HG03378 (cell line): ENCODE measurements at regions not wholly inside any gene's neighbourhood (a gene's known extent, or its start where the extent isn't known, plus 50 kb on each side); places are given as distances from the start of the nearest gene placed in this dataset.
A peak's percentile ranks its signal among the peaks of the same experiment; 100 is the strongest.
"Not testable (repeated sequence)": the region's sequence is repeated elsewhere in the genome, so short reads cannot be mapped to it uniquely, and the experiment has no call there.

ENCODE experiments used
- ATAC-seq: cut with Tn5 transposase; IDR thresholded peaks from one replicate; pipeline ENCODE4 v1.9.1; 2021; ENCODE audit warnings: mild to moderate bottlenecking, moderate library complexity; ENCODE audit not compliant: unreplicated experiment

DNA sequence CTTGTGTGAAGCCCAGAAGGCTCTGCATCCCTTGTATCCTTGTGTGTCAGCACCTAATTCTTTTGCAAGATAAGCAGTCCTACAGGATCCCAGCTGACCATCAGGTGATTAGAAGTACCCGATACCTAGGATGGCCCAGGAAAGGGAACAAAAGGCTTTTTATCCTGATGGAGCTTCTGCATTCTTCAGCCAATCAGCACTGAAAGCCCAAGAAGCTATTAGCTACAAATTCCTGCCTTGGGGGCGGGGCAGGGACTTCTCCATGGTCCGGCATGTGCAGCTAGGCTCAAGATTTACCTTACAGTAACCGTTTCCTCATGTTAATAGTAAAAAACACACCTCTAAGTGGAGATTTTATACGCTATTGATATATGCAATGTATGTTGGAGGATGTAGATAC, 264.6 kb upstream of the THUMPD2 start:
- no peak for ATAC-seq

DNA sequence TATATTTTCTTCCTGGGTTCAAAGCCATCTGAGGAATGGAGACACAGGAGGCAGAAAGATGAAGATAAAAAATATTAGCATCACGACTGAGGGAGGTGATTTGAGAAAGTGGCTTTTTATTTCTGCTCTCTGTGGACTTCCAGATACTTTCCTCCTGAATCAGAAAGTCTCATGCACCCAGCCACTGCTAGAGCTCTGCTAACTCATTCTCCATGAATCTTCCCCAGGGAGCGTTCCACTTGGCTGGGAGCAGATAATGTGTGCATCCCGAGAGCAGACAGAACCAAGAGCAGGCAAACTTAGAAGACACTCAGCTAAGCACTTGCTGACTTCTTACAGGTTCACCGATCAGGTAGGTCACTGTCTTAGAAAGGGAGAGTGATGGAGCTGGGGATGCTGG, 264.1 kb upstream of the THUMPD2 start:
- ATAC-seq = no peak

DNA sequence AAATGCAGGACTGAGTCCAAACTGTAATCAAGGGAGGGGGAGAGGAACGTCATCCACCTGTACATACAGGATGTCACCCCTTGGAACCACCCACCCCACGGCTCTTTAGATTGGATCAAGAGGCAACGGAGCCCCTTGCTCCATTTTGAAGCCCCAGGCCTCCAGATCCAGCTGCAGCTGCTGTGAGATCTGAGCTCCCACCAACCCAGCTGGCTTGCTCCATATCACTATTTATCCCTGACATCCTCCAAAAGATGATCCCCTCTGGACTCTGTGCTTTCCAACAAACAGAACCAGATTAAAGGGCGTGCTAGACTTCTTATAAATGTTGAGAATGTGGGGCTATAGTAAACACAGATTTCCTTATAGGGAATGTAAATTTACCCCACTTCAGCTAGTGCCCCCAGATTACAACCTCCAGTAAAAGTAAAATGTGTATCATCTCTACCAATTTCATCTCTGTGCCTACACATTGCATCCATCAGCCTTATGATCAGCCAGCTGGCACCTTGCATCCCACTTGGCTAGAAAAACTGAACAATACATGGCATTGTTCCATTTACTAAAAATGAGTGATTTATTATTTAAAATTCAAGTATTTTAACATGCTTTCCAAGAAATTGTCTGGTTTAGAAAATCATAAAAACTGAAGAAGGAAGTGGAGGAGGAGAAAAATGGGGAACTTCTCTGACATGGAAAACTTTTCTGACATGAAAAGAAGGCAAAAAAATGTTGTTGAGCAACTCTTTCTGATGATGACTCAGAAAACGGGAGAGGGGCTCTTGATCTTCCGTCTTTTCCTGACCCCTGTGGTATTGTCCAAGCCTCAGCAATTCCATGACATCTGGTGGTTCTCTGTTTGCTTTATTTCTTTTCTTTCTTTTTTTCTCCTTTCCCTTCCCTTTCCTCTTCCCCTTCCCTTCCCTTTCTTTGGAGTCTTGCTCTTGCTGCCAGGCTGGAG, 262.6 kb upstream of the THUMPD2 start:
- ATAC-seq = no peak

DNA sequence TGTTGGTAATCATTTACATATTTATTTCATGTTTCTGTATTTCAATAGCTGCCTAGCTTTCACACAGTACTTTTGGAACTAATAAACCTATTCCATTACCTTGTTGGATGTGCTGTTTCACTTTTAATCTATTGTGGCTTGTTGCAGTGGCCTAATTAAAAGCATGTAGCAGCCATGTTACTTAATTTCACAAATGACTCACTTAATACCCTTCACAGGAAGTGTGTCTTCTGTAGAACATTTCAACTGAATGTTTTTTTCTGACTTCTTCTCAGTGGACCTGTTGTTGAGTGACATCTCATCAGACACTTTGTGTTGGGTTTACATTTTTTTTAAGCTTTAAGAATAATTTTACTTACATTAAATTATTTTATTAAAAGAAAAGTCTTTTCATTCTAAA, 260.5 kb upstream of the THUMPD2 start:
- no peak for ATAC-seq

DNA sequence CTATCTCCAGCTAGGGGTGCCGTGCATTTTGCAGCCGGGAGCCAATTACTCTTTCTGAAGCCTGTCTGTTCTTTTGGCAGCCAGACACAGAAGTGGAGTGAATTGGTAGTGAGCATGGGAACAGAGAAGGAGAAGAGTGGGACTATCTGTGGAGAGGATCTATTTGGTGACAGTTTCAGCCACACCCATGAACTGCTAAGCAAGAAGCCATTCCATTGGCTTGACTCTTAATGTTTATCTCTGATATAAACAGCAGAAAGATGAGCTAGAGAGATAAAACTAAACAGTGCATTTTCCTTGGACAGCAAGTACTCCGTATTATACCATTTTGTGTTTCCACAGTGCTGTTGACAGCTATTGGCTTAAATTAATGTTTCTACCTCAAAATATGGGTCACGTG, 259.6 kb upstream of the THUMPD2 start:
- ATAC-seq = no peak

DNA sequence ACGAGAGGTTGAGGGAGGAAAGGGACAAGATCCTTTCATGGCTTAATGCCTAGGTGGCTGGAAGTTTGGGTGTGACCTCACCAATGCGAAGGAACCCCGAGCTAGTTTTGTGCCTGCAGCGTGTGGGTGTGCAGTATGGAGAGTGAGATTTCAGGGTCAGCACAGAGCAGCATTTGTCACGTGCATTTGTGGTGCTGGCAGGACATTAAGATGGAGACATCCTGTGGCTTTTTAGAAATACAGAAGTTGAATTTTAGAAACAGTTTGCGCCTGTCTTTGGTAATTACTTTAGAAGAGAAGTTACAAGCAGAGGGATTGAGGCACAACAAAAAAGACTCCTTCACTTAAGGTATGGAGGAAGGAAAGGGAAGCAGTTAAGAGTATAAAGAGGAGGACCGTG, 258.2 kb upstream of the THUMPD2 start:
- ATAC-seq = no peak

DNA sequence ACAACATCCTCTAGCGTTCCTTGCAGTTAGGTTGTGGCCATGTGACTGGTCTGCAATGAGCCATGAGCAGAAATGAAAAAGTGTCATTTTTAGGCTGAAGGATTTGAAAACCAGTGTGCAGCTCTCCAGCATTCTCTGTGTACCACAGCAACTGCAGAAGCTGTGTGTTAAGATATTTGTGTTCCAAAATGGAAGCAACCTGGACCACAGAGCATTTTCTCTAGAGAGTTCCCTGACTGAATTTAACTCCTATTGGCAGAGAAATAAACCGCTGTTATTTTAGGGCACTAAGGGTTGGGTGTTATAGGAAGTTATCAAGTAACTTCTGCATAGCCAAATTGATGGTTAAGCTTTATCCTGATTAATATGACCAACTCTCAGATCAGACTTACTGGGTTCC, 257.2 kb upstream of the THUMPD2 start:
- ATAC-seq = no peak

DNA sequence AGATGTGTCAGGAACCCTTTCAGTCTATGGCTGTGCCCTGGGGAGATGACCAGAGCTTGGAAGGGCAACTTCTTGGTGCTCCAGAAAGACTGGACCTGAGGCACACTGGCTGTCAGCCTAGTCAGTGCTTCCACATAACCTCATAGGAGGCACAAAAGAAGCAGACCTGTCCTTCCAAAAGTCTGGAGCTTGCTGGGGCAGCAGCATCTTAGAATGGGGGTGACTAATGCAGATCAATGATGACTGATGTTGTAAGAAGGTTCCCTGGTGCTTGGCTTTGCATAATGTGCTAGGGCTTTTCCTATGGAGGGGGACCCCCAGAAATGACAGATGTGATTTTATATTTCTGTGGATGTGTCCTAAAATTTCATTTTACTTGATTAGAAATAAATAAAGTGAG, 255.7 kb upstream of the THUMPD2 start:
- ATAC-seq = no peak

DNA sequence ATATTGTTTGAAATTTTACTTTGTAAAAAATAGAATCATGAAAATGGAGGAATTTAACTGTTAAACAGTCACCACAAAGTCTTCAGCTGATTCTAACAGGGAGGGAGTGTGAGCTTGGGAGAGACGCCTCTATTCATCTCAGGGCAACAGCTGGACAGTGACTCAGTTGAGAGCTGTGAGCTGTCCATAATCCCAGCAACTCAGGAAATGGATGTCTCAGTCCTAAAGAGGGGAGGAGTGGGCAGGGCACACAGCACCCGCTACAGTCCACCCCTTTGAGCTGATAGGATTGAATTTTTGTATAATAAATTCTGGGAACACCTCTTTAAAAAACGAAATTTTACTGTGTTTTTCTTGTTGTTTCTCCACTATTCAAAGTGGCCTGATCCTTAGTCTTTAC, 255.1 kb upstream of the THUMPD2 start:
- ATAC-seq = no peak

DNA sequence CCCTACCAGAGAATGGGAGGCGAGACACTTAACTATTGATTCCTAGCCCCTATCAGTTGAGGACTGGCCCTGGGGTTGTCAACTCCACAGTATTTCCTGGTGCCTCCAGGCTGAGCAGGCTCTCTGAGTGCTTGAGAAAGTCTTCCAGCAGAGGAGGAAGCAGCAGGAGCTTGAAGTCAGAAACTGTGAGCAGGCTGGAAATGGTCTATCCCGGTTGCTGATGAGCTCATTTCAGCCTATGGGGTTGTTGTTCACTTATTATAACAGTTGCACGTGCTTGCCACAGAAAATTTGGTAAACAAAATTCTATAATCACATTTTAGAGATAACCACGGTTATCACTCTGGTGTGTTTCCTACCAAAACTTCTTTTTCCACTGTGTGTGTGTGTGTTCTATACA, 254.7 kb upstream of the THUMPD2 start:
- ATAC-seq = no peak

DNA sequence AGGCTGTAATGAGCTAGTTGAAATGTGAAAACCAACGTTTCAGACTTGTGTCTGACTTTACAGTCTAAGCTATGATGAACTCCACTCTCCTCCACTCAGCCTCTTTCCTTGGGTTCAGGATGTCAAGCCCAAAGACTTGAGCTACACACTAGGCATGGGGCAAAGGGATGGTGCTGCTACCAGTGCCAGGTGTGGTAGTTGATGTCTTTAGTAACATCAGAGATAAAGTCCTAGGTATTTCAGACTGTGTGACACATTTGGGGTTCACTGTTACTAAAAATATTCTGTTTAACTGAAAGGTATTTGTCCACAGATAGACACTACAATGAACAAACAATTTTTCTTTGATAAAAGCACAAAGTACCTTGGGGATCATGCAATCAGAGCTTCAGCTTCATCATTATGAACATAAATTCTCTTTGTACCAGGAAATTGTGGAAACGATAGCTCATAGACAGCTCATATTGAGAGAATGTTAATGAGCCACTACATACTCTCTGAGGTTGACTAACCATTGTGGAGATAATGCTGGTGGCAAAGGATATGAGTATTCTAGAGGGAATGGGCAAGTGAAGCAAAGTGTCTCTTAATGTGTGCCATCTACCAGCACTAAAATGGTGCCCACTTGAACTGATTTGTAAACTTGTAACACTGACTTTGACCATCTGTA, 253.7 kb upstream of the THUMPD2 start:
- ATAC-seq = no peak

DNA sequence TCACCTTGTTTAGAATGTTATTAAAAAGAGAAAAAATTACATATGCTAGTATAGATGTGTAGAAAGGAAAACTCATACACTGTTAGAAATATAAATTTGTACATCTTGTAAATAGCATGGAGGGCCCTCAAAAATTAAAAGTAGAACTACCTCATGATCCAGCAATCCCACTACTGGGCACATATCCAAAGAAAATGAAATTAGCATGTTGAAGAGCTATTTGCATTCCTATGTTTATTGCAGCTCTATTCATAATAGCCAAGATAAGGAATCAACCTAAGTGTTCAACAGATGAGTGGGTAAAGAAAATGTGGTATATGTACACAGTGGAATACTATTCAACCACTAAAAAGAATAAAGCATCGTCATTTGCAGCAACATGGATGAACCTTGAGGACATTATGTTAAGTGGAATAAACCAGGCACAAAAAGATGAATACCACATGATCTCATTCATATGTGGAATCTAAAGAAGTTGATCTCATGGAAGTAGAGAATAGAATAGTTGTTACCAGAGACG, 251.5 kb upstream of the THUMPD2 start:
- no peak for ATAC-seq

DNA sequence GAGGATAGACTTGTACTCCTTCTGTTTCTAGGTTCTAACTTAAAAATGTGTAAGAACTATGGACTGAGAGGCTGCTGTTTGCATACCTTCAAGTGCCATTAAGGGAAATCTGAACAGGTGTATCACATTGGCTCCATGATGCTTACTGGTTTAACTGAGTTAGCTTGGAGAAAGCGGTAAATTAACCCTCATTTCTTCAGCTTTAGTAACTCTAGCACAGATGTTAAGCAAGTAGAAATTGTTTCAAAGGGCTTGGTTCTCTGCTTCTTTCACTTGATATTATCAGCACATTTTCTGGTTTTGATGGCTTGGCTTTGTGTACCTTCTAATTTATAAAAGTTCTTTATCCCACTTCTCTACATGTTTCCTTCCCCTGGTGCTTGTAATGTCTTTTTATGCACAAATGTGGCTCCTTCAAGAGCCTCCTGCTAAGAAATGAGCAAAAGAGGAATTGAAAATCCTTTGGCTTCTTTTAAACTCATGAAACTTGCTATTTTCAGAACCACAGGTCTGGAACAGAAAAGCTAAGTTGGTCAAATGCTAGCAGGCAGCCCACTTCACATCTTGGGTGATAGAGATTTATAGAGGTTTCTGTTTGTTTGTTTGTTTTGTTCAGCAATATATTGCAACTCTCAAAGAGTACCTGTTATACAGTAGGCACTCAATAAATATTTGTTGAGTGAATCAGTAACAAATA, 249.9 kb upstream of the THUMPD2 start:
- peak; percentile 93 for ATAC-seq

DNA sequence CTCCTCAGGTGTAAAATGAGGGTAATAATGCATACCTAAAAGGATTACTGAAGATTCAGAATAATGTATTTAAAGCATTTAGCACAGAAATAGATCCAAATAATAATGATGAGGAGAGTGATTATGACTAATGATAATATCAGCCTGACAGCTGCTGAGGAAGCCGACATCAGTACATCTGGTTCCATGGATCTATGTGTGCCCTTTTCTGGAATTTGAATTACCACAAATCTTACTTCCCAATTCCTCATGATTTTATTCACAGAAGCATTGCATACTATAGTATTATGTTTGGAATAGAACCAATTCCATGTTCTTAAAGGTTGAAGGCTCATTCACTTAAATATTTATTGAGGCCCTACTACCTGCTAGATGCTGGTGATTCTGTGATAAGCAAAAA, 248.9 kb upstream of the THUMPD2 start:
- no peak for ATAC-seq

DNA sequence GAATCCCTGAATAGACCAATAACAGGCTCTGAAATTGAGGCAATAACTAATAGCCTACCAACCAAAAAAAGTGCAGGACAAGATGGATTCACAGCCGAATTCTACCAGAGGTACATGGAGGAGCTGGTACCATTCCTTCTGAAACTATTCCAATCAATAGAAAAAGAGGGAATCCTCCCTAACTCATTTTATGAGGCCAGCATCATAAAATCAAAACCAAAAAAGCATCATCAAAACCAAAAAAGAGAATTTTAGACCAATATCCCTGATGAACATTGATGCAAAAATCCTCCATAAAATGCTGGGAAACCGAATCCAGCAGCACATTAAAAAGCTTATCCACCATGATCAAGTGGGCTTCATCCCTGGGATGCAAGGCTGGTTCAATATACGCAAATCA, 246.2 kb upstream of the THUMPD2 start:
- not testable (repeated sequence) for ATAC-seq

DNA sequence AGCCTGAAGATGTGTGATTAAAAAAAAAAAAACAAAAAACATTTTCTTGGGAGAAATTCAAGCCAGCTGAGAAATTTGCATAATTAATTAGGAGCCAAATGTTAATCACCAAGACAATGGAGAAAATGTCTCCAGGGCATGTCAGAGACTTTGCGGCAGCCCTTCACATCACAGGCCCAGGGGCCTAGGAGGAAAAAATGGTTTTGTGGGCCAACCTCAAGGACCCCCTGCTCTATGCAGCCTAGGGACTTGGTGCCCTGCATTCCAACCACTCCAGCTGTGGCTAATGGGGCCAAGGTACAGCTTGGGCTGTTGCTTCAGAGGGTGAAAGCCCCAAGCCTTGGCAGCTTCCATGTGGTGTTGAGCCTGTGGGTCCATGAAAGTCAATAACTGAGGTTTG, 241.9 kb upstream of the THUMPD2 start:
- ATAC-seq = no peak

DNA sequence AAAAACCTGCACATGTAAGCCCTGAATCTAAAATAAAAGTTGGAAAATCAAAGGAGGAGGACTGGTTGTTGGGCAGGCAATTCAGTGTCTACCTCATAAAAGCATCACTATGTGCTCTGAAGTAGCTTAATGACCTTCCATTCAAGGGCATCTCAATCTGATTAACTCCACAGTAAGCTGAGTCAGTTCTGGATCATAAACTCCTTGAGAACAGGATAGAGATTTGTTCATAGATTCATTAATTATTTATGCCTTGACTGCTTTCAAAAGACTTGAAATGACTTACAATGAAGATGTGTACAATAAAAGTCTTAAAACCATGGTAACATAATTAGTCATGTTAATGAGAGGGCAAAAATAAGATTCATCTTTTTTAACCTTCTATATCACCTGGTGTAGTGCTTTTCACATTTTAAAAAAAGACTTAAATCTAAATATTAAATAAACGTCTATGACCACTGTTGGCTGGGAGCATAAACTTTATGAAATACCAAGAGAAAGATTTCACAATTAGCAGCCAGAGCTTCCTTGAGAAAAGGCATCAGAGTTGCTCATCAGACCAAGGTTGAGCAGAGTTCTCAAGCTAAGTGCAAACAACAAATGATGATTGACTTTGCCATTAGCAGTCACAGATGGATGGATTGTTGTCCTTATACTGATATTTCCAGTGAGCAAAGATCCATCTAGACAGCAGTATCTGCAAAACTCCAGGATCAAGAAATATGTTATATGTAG, 237.3 kb upstream of the THUMPD2 start:
- ATAC-seq = no peak

DNA sequence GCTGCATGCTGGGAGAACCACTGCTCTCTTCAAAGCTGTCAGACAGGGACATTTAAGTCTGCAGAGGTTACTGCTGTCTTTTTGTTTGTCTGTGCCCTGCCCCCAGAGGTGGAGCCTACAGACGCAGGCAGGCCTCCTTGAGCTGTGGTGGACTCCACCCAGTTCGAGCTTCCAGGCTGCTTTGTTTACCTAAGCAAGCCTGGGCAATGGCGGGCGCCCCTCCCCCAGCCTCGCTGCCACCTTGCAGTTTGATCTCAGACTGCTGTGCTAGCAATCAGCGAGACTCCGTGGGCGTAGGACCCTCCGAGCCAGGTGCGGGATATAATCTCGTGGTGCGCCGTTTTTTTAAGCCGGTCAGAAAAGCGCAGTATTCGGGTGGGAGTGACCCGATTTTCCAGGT, 234.9 kb upstream of the THUMPD2 start:
- ATAC-seq = not testable (repeated sequence)

DNA sequence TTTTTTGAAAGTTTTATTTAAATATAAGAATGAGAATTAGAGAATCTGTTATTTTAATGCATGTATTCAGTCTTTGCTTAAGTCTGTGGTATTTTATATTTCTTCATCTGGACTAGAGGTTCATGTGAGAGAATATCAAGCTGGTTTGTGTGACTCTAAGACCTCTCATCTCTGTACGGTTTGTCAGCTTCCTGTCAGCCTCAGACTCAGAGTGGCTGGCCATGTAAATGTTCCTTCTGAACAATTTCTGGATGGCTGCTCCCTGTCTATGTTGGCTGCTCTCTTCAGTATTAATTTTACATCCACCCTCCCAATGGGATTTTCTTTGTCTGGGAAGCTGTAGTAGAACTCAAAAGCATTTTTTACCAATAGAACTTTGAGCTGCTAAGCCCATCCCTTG, 225.3 kb upstream of the THUMPD2 start:
- ATAC-seq = no peak

DNA sequence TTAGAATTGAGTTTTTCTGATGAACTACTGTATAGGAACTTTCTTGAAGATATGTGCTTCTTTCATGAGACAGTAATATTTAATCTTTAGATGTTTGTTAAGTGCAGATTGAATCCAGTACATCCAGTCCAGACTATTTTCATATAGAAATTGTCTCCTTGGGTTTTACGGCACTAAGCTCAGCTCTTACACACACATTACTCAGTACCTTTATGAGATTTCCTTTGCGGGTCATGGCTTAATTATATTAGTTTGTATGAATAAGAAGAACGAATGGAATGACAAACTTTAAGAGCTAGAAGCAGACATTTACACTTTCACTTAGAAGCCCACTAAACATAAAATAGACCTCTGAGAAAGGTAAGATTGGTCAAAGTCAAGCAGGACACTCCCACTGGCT, 223.3 kb upstream of the THUMPD2 start:
- no peak for ATAC-seq

DNA sequence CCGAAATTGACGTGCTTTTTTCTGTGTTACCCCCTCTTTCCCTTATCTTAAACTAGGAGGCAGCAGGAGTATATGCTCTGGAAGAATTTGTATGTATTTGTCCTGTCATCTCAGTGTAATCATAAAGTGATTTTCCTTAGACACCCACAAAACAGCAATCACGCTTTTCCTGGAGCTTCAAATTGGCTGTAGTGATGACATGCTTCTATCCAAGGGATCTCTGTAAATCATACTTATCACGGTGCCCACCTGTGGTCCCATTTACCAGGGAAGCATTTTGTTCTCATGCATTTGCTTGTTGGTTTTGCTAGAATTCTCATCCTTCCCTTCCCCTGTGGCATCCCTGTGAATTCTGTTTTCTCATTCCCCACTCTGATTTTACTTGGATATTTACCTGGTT, 220.8 kb upstream of the THUMPD2 start:
- ATAC-seq = no peak
